ENCODE measurements at regions not wholly inside any gene's neighbourhood (a gene's known extent, or its start where the extent isn't known, plus 50 kb on each side); places are given as distances from the start of the nearest gene placed in this dataset.
"Not testable (repeated sequence)": the region's sequence is repeated elsewhere in the genome, so short reads cannot be mapped to it uniquely, and the experiment has no call there.

DNA sequence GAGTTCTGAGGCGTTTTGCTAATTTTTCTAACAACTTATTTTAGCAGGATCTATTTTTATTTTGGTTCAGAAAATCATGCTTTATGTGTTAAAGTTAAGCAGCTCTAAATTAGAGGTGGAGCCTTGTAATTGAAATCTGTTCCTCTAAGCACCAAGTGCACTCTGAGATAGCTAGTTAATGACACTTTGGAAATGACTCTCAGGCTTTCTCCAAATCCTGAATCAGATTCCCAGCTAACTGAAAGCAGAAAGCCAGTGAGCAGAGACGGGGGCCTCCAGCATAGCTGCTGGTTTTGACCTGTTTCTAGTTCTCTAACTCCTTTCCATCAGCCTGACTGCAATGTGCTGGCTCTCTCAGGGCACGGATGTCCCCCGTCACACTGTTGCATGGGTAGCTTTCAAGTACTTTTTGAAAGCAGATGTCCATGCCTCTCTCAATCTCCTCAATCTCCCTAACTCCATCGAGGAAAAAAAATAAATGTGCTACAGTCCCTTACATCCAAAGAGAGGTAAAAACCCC, 326.5 kb downstream of the SATB2 start:
- DNase-seq = no peak

DNA sequence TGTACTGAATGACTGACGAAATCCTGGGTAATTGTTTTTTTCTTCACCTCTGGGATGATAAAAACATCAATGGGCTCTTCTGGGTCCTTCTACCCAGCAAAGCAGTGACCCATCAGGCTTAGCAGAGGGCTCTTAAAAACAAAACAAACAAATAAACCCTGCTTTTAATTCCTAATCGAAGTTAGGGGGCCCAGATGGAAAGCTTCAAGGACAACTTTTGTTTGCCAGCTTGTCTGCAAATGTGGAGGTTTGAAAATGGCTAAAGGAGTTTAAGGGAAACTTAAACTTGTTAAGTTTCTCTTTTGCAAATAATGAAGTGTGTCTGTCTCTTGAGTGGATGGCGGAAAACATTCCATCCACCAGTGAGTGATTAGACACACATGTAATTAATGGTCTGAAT, 327.2 kb downstream of the SATB2 start:
- no peak for DNase-seq

DNA sequence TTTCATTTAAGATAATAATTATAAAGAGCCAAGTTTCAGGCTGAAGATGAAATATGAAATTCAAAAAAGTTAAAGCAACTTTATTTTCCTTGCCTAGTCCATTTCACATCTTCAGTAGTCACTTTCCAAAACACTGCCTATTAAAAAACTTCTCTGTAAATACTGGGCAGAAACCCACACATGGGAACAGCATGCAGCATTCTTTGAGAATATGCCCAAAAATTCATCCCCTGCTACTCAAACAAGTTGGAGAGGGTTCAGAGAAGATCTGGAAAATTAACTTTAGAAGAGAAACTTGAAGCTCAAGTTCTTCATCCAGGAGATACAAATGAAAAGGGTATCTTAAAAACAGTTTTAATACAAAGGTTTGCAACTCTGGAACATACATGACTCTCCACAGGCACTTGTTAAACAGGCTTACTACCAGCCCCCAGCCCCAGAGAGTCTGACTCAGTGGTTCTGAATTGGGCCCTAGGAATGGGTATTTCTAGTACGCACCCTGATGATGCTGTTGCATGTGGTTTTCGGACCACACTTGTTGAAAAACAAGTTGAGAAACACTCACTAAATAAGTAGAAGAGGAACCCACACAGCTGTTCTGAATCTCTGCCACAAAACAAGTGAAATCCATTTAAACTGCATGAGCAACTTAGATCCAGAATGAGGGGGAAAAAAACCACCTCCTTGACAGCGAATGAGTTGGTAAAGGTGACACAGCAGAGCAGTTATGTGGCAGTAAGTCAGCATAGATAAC, 329.1 kb downstream of the SATB2 start:
- no peak for DNase-seq

DNA sequence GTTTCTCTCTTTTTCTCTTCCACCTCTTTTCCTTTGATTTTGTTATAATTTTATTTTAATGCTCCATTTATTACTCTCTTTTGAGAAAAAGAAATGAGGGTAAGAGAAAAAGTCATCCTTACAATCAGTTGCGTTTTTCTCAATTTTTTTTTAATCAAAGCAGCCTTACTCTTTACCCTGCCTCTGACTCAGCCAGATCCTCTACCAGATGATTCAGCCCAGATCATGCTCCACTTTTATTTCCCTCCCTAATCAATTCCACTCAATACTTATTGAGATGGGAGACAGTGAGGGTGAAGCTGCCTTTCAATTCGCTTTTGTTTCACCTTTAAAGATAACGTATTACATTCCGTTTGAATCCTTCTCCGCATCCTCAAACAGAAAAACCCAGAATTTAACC, 337.9 kb downstream of the SATB2 start:
- no peak for DNase-seq

DNA sequence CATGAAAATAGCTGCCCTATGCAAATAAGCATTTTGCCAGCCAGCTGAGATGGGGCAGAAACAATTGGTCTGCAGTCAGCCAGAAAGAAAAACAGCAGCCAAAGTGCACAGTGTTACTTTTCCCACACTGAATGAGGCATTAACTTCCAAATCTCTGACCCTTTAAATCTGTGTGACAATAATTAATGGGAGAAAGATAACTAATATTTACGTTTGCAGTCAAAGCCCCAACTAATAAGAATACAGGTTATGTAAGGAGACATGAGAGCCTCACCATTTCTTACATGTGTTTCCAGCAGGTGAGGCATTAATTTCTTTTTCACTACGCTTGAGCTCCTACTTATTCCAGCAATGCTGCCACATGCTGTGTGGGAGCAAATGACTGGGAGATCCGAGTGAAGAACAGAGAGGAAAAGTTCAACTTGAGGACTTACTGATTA, 339.0 kb downstream of the SATB2 start:
- DNase-seq = no peak

DNA sequence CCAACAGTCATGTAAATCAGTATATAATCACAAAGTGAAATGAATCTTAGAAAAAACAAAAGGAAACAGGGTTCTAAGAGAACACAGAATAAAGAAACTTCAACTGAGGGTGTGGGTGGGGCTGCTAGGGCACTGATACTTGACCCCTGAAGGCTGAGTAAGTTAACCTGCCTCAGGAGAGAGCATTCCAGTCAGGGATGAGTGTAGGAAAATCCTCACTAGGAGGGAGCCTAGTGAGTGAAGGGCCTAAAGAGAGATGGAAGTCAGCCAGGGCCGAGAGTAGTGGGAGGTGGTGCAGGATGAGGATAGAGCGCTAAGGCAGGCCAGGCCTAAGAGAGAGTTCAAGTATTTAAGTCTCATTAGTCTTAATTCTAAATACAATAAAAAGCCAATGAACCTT, 342.6 kb downstream of the SATB2 start:
- DNase-seq = no peak

DNA sequence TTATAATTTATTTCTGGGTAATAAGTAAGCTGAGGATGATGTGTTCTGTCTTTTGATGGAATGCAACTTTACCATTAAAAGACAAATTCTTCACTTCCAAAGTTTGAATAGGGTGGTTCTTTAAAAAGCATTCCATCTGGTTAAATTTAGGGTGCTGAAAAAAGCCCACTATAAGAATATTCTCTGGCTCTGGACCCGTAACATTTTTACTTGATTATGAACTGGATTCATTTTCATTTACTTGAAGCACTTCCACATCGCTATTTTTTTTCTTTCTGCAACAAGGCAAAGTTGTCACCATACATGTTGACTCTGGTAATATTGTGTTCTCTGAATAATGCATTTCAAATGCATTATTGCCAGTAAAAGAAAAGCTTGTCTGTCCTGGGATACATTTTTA, 344.6 kb downstream of the SATB2 start:
- DNase-seq = no peak

DNA sequence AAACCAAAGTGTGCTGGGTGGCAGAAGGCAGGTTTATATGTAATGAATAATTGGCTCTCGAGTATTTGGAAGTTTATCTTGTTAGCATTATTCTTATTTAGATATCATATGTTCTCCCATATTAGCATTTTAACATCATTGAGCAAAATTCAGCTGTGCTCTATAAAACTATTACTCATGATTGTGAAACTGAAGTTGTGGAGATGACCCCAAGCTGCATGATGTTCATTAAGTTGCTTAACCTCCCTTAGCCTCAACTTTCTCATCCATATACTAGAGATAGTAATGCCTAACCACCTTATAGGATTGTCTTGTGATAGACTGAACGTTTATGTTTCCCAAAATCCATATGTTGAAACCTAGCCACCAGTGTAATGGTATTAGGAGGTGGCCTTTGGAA, 346.3 kb downstream of the SATB2 start:
- no peak for DNase-seq

DNA sequence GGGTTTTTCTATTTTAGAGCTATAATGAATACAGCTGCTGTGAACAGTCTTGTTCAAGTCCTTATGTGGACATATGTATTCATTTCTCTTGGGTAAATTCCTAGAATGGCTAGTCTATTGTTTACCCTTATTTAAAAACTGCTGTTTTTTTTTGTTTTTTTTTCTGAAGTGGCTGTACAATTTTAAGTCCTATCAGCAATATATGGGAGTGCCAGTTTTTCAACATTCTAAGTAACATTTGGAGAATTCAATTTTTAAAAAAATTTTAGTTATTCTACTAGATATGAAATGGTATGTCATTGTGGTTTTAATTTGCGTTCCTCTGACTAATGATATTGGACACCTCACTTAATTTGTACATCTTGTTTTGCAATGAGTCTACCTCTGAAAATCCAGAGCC, 349.7 kb downstream of the SATB2 start:
- no peak for DNase-seq

DNA sequence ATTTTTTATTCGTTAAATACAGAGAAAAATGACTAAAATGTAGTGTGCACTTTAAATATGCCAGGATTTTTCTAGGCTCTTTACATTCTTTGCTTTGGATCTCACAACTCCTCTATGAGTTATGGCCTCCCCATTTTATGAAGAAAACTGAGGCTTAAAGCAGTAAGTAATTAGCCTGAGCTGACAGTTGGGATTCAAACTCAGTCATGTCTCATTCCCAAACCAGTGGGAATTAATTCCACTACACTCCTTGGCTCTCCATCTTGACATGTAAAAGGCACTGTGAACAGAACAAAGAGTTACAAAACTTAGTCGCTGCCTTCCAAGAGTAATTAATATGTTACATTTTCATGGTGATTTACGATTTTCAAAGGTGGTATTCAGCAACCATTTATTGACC, 351.9 kb downstream of the SATB2 start:
- no peak for DNase-seq

DNA sequence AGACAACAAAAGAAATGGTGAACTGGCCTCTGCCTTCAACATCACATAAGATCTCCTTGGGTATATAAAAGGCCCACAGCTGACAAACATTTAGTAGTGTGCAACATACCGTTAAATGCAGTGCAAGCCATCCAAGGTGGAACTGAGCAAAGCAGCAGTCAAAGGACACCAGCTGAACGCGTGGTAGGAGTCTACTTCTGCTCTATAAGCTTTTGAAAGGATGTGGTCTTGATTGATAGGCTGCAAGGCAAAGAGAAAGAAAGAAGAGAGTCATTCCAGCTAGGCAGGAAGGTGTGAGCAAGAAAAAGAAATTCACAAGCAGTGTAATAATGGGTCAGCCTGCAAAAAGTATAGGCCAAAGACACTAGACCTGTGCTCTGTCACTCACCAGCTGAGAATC, 356.3 kb downstream of the SATB2 start:
- no peak for DNase-seq

DNA sequence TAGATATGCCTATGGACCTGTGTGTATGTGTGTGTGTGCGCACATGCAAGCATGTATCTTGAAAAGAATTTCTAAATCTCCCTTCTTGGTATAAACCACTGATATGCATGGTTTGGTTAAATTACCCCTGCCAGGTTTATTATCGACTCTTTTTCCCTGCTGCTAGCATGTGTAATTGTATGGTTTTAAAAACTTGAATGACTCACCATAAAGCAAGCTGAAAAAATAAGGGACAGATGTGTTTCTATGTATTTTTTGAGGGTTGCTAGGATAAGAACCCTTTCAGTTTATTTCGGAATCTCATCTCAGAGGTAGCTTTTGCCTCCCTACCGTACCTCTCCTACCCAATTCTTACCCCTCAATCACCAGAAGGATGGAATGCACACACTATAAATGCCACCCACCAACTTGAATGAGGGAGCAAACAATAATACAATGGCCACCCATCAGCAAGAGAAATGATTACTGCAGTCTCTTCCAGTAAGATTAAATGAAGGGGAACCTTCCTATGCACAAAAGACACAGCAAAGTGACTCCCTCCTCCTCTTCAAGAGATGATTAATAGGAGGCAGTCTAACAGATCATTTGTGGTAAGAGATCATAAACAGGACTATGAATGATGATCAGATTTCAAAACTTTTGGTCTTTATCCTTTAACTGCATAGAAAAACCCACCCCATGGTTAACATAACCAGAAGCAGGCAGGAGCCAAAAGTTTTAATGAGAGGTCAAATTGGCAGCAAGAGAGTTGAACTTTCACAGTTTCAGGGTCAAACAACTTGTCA, 357.2 kb downstream of the SATB2 start:
- DNase-seq = no peak

DNA sequence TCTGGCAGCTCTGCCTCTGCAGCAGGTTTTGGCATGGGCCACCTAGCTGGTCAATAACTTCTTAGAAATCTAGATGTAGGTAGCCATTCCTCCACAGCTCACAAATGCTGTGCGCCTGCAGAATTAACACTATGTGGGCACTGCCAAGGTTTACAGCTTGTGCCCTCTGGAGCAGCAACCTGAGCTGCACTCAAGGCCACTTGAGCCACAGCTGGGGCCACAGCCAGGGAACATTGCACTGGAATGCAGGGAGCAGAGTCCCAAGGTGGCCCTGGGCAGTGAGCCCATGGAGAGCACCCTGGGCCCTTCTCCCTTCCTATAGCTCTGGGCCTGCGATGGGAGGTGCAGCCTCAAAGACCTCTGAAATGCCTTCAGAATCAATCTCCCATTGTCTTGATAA, 365.3 kb downstream of the SATB2 start:
- DNase-seq = no peak

DNA sequence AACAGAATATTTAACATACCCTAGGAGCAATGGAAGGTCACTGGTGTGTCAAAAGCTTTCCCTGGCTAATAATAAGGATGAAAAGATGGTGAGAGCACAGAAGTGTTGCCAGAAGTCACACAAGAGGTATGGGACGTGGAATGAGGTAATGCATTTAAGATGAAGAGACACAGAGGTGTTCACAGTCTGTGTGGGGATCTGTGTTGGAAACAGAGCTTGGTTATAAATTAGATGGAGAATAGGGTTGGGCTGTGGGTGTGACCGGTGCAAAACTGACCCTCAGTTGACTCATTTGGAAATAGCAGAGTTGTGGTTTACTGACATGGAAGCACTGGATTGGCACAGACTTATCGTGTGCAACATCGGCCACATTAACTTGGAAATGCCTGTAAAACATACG, 372.5 kb downstream of the SATB2 start:
- no peak for DNase-seq

DNA sequence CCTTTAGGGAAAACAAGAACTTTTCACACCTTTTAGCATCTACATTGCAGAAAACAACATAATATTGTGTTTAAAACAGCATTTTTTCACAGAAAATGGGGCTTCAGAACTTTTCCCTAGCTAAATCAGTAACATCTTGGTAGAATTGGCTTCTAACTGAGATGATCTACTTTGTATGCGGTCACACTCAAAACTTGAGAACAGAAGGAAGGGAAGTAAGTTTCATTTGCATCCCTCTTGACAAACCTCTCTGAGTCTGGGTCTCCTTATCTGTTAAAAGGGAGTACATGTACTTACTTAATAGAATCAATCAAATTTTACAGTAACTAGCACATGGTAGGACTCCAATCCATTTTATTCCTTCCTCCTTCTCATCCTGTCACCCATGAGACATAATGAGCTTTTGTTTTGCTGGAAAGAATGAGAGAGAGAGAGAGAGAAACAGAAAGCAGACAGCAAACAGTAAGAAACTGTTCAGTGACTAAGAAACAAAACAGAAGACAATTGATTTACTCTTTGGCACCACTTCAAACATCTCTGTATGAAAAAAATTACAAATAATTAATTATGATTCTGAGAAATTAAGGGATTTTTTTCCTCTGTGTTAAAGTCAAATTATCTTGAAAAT, 387.3 kb downstream of the SATB2 start:
- no peak for DNase-seq

DNA sequence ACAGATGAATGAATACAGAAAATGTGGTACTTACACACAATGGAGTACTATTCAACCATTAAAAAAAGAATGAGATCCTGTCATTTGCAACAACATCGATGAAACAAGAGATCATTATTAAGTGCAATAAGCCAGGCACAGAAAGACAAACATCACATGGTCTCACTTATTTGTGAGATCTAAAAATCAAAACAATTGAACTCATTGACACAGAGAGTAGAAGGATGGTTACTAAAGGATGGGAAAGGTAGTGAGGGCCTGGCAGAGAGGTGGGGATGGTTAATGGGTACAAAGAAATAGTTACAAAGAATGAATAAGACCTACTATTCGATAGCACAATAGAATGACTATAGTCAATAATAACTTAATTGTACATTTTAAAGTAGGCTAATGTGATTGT, 393.5 kb downstream of the SATB2 start:
- no peak for DNase-seq

DNA sequence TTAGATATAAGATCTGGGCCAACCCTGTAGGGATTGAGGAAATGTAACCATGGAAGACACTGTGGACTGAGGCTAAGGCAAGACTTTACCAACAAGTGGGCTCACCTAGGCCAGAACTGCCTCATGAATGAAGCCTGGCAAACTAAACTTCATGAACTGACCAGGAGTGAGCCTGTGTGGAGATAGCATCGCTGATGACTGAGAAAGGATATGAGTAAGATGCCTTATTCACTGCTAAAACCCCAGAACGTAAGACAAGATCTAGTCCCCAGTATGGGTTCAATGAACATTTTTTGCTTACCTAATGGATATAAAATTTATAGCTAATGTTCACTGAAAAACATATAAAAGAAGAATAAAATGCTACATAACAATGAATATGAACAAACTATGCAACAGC, 399.8 kb downstream of the SATB2 start:
- DNase-seq = no peak

DNA sequence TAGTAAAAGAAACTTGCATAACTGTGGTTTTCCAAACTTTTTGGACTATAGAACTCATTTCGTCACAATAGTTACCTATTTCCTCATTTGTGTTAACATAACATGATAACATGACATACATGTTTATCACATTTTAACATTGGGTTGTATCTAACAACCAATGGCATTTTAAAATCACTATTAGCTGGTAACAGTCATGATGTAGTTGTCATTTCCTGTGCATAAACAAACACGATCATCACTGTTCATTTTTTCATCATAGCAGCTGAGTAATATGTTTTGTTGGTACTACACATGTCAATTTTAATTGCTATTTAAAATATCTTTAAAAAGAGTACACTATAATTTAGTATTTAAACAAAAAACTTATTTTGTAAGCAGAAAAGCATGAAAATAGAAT, 402.4 kb downstream of the SATB2 start:
- no peak for DNase-seq

DNA sequence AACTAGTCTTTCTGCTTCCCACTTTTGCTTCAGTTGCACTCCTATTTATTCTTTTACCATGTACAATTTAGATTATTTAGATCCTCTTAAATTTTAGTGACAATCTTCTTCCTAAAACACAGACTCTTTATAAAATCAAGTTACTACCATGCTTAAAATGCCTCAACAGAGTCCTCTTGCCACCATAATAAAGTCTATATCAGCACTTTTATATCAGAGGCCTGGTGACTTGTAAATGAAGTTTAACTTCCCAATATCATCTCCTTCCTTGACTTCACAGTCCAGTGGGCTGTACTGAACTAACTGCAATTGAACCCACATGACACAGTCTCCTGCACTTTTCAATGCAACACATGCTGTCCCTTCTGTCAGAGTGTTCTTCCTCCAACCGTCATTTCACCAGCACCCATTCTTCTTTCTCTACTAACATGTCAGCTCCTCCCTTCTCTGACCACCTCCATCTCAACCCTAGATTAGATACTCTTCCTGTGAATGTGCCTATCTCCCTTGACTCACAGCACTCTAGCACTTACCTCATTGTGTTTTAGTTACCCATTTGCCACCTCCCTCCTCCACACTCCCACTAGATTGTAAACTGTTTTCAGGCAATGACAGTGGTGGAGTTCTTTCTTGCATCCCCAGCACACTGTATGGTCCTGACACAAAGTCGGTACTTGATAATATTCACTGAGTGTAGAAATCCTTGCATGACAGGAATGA, 414.9 kb downstream of the SATB2 start:
- DNase-seq = no peak

DNA sequence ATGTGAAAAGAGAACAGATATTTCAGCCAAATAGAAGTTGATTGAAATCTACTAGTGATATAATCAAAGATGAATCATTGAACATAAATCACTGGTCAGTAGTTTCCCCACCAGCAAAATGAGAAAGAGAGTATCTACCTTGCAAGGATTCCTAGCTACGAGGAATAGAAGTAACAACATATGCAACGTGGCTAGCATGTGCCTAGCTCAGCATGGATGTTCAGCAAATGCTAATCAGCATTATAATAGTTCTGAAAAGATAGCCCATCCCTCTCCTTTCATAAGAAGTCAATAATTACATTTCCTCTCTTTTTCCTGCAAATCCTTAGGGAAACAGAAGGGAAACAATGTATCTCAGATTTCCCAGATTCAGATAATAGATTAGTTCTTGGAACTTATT, 417.2 kb downstream of the SATB2 start:
- DNase-seq = no peak

DNA sequence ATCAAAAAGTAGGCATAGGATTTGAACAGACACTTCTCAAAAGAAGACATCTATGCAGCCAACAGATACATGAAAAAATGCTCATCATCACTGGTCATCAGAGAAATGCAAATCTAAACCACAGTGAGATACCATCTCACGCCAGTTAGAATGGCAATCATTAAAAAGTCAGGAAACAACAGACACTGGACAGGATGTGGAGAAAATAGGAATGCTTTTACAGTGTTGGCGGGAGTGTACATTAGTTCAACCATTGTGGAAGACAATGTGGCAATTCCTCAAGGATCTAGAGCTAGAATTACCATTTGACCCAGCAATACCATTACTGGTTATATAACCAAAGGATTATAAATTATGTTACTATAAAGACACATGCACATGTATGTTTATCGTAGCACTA, 424.0 kb downstream of the SATB2 start:
- DNase-seq = not testable (repeated sequence)

DNA sequence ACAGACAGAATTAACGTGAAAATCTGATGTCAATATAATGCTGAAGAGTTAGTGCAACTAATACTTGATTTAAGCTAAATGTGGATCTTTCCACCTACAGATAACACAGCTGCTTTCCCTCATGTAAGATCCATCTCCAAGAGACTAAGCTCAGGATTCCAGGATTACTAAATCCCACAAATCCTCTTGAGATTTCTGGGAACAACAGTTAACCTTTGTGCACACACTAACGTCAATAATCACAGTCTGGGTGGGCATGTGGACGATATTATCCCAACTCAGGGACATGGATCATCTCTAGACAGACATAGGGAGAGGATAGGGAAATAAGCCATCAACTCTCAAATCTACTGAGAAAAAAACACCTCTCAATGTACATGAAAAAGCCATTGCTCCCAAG, 432.6 kb downstream of the SATB2 start:
- DNase-seq = no peak

DNA sequence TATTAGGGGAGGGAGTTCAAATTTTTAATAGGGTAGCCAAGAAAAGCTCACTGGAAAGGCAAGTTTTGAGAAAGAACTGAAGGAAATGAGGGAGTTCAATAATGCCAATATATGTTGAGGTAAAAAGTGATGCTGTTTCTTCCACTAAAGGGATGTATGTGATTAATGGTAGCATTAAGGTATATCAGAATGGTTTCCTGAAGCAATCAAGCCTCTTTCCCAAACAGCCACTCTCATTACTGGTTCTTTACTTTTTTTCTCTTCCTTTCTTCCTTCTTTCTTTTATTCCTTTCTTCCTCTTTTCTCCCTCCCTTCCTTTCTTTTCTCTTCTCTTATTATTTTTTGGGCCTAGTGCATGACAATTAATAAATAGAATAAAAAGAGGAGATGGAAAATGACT, 433.5 kb downstream of the SATB2 start:
- no peak for DNase-seq
